ENCODE measurements at regions not wholly inside any gene's neighbourhood (a gene's known extent, or its start where the extent isn't known, plus 50 kb on each side); places are given as distances from the start of the nearest gene placed in this dataset.

DNA sequence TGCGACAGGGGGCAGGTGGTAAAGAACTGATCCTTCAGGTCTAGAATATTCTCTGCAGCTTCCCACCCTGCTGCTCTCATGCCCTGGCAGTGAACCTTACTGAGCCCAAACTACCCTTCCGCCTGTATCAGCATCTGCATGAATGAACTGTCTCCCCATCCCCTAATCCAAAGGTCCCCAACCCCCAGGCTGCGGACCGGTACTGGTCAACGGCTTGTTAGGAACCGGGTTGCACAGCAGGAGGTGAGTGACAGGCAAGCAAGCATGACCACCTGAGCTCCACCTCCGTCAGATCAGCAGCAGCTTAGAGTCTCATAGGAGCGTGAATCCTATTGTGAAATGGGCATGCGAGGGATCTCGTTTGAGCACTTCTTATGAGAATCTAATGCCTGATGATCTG is 58.2 kb upstream of the LMO1 start:
- no peak for DNase-seq

- DNase-seq = no peak
Measured at GRCh38 chr11:8320076-8320475, 56.4 kb upstream of the LMO1 start.

GRCh38 chr11:8318536-8318935 is 54.9 kb upstream of the LMO1 start:
- DNase-seq = peak; percentile 21

DNA sequence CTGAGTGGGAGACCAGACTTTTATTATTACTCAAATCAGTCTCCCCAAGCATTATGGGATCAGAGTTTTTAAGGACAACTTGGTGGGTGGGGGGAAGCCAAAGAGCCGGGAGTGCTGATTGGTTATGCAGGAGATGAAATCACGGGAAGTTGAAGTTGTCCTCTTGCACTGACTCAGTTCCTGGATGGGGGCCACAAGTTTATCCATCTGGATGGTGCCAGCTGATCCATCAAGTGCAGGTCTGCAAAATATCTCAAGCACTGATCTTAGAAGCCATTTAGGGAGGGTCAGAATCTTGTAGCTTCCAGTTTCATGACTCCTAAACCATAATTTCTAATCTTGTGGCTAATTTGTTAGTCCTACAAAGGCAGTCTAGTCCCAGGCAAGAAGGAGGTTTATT is 53.5 kb upstream of the LMO1 start:
- no peak for DNase-seq

DNA sequence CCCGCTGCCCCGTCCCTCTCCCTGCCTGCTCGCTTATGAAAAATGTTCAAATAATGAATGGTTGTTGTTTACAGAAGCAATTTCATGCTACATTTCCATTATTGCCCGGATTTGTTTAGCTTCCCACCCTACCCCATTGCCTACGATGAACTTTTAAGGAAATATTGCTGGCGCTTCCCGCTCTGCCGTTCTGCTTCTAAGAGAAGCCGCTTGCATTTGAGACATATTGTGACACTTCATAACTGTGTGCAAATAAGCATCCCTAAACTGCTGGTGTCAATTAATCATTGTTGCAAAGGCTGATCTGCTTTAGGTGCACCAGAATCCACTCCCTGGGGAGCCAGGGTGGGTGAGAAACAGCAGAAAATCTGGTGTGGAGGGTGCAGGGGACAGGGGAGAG is 52.3 kb upstream of the LMO1 start:
- no peak for DNase-seq

DNA sequence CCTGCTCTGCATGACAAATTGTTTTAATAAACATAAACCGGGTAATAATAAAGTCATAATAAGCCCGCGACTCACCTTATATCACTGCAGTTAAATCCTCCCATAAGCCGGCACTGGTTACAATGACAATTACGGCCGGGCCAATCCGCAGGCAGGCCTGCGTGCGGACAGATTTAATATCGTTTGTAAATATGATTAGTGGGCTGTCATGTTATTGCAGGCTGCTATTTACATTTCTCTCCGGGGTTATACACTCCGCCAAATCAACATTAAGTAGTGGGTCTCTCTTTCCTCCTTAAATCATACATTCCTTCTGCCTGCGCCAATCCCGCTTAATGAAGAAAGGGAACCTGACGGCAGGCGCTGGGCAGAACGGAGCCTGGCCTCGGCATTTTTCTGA is 51.8 kb upstream of the LMO1 start:
- DNase-seq = no peak

DNA sequence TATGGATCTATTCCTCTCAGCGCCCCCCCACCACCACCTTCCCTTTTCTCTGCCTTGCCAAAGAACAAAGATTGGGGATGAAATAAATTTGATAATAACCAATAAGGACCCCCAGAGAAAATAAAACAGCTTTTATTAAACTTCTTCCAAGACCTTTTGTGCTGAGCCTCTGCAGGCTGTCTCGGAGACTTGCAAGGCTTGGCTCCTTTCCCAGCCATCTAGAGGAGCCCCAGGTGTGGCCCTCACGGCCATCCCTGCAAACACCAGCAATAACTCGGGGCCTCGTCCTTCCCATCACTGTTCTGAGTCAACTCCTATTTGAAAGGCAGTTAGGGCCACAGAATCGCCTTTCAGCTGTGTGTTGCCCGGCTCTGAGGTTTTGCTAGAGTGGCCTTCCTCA is 51.2 kb upstream of the LMO1 start:
- no peak for DNase-seq

DNA sequence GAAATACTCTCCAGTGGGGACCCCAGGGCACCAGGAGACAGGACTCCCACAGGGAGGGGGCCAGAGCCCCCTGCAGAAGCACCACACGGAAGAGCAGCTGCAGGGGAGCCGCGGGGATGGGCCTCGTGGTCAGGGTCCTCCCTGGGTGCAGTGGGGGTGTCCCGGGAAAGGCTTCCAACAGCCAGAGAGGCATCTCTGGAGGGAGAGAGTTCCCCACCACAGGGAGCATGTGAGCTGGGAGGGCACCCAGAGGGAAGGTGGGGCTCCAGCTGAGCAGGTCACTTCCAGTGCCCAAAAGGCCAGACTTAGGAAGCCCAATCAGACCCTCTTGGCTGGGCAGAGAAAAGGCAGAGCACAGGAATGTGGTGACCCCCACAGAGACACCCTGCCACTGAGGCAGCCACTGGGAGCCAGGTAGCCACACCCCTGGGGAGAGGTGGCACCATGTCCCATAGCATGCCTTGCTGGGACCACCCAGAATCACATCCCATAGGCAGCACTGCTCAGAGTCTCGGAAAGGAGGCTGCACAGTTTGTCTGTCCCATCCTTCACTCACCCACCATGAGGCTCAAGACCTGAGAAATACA is 49.9 kb upstream of the LMO1 start:
- DNase-seq = no peak
